HG03575 (cell line): ENCODE measurements at regions not wholly inside any gene's neighbourhood (a gene's known extent, or its start where the extent isn't known, plus 50 kb on each side); places are given as distances from the start of the nearest gene placed in this dataset.

Source experiments
- ATAC-seq: cut with Tn5 transposase; IDR thresholded peaks from one replicate; pipeline ENCODE4 v1.9.1; 2021; ENCODE audit not compliant: unreplicated experiment, insufficient number of reproducible peaks, low FRiP score; ENCODE audit errors: extremely low read depth

DNA sequence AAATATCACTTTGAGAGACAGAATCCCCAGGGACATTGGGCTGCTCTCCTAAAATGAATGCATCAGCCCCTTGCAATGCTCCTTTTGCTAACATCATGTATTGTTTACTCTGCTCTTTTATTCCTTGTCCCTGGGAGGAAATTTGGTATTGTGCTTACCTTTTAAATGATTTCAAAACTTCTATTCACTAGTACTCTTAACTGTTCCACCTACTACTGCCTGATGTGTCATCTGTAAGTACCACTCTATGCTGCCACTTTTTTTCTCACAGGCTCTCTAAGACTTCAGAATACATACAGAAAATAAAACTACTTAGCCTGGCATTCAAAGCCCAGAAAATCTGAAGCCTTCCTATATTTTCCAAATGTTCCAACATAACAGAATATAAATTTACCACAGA is 667.2 kb downstream of the BRINP1 start:
- ATAC-seq: no peak

DNA sequence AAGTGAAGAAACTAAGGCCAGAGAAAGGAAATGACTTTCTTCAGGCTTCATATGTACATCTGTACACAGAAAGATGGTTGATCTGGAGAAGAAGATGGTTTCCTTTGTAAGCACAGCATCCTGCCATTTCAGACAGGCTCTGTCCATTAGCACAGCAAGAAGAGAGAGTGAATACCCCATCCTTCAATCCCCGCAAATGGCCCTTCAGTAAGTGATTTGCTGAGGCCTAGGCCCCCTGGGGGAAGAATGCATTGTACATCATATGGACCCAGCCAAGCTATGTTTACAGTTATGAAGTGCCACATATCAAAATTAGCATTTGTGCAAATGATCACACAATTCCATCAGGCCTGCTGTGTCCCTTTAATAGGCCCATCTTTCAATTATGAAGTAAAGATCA is 657.4 kb downstream of the BRINP1 start:
- ATAC-seq: no peak

DNA sequence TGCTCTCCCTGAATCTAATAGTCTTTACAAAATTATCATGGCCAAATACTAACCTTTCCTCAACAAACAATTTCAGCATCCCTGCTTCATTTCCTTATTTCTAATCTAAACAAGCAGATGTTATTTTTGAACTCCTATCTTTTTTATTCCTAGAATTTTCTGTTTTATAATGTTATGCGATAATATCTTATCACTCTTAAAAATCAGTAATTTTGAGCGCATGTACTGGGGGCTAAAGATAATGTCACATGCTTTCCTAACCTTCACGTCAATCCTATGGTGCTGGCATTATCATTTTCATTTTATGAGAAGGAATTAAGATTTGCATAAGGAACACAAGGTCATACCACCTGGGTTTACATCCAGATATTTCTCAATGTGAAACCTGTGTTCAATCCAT is 648.0 kb downstream of the BRINP1 start:
- ATAC-seq: no peak

DNA sequence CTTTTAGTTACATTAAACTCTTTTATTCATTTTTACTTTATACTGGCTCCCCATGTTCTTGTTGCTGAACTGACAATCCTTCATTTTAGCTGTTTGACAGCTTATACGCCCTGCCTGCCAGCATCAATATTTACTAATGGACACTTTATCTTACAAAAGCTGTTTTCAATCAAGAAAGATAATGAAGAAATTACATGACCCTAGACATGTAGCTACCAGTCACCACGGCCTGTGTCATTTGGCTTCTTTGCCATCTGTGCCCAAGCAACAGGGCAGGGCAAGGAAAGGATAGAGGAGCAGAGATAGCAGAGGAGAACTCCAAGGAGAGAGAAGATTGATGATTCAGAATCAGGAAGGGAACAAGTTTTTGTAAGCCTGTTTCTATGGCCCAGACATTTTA is 647.3 kb downstream of the BRINP1 start:
- no peak for ATAC-seq

DNA sequence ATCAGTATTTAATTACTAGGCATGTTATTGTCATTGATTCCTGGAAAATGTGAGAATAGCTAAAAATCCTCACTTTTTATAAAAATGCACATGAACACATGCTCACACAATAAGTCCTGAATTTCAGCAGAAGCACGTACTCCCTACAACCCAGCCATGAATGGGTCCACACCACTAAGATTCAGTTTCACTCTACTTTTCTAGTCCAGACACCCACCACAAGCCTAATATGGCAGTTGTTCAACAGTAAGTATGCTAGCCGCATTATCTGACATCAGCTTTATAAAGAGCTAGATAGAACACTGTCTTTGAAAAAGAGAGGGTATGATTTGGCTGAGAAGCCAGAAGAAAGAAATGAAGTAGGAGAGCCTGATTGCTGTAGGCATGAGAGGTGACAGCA is 639.3 kb downstream of the BRINP1 start:
- ATAC-seq: no peak

DNA sequence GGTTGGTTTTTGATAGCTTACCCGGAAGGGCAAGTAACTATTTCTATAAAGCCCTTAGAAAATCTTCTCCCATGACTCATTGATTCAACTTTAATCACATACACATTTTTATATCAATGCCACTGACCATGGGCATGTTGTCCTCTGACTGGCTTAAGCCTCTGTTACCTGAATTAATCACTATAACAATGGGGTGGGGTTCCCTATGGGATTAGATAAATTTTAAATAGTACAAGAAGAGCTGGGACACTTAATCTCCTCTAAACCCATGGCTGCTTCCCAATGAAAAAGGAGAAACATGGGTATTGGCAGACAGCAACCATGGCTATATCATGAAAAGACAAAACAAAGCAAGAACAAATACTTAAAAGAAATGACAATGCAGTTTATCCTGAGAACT is 636.2 kb downstream of the BRINP1 start:
- no peak for ATAC-seq

GRCh38 chr9:118734696-118735095 is 634.5 kb downstream of the BRINP1 start:
- ATAC-seq: no peak

GRCh38 chr9:118736406-118736805 is 632.8 kb downstream of the BRINP1 start:
- no peak for ATAC-seq

DNA sequence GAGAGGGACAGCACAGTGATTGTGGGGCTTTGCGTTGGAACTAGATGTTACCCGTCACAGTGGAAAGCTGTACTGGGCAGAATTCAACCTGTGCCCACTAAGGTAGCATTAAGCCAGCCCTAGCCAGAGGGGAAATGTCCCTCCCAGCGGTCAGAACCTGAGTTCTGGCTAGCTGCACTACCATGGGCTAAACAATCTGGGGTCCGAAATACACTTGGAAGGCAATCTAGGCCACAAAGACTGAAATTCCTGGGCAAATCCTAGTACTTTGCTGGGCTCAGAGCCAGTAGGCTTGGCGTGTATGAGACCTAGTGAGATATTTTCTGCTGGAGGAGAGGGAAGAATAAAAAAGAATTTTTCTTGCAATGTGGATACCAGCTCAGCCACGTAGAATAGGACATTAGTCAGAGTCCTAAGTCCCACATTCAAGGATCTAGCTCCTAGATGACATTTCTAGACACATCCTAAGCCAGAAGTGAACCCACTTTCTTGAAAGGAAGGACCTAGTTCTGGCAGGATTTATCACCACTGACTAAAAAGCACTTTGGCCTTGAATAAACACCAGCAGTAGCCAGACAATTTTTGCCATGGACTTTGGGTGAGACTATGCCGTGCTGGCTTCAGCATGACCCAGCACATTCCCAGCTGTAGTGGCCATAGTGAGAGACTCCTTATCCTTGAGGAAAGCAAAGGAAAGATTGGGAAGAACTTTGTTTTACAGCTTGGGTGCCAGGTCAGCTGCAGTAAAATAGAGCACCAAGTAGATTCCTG is 618.0 kb downstream of the BRINP1 start:
- no peak for ATAC-seq

GRCh38 chr9:118751848-118752223 is 617.4 kb downstream of the BRINP1 start:
- no peak for ATAC-seq

GRCh38 chr9:118761016-118761790 is 608.0 kb downstream of the BRINP1 start:
- ATAC-seq: no peak

GRCh38 chr9:118767571-118767970 is 601.7 kb downstream of the BRINP1 start:
- no peak for ATAC-seq

DNA sequence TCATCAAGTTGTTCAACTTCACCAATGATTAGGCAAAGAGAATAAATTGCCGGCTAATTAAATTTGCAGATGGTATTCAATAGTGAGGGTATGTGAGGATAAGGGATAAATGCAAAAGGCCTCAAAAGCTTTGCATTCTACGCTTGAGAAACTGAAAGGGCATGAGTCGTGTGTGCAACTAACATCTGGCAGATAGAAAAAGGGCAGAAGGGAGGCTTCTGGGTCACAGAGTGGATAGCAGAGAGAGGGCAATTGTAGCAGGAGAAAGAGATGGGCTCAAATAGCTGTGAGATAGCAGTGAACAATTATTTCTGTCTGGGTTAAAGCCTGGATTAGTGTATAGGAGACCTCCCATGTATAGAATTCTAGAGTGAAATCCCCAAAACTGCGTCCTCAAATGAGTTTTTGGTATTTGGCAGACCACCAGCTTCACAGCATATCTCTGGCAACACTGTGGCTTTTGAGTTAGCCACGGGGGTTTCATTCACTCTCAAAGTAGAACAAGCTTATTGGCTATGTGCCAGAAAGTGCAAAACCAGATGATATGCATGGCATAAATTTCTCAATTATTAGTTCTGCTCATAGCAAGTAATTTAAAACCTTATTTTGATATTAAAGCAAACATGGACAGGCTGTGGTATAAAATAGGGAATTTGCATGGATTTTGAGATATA is 586.3 kb downstream of the BRINP1 start:
- no peak for ATAC-seq

- no peak for ATAC-seq
These were observed 585.2 kb downstream of the BRINP1 start for GRCh38 chr9:118784033-118784432.

GRCh38 chr9:118785456-118785855 is 583.8 kb downstream of the BRINP1 start:
- no peak for ATAC-seq

- ATAC-seq: no peak
These were observed 582.4 kb downstream of the BRINP1 start for GRCh38 chr9:118786877-118787276.

DNA sequence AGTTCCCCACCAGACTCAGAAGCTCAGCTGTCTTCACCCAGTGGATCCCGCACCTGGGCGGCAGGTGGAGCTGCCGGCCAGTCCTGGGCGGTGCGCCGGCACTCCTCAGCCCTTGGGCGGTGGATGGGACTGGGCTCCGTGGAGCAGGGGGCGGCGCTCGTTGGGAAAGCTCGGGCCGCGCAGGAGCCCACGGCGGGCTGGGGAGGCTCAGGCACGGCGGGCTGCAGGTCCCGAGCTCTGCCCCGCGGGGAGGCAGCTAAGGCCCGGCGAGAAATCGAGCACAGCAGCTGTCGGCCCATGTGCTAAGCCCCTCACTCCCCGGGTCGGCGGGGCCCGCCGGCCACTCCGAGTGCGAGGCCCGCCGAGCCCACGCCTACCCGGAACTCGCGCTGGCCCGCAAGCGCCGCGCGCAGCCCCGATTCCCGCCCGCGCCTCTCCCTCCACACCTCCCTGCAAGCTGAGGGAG is 560.0 kb downstream of the BRINP1 start:
- no peak for ATAC-seq

DNA sequence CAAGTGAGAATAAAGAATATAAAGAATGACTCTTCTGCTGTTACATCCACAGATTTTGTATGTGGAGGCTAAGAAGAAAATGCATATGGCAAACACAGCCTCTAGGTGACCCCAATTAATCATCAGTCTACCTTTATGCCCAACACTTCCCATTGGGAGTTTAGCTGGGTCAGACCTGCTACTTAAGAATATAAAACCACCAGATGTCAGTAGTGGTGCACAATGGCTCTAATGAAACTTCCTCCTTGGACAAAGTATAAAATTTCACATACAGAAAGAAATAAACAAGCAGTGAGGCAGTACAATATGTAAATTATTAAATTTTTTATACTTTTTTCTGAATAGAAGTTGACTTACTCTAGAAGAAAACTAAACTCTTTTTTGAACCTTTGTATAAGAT is 539.9 kb downstream of the BRINP1 start:
- ATAC-seq: no peak

DNA sequence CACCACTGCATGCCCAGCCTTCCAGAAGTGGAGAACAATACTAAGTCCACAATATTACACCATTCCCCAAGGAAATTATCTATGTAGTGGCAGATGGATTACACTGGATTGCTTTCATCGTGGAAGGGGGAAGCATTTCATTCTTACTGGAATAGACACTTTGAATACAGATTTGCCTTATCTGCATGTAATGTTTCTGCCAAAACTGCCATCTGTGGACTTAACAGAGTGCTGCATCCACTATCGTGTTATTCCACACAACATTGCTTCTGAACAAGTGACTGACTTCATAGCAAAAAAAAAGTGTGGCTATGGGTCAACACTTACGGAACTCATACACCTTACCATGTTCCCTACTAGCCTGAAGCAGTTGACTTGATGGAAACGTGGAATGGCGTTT is 536.9 kb downstream of the BRINP1 start:
- no peak for ATAC-seq

DNA sequence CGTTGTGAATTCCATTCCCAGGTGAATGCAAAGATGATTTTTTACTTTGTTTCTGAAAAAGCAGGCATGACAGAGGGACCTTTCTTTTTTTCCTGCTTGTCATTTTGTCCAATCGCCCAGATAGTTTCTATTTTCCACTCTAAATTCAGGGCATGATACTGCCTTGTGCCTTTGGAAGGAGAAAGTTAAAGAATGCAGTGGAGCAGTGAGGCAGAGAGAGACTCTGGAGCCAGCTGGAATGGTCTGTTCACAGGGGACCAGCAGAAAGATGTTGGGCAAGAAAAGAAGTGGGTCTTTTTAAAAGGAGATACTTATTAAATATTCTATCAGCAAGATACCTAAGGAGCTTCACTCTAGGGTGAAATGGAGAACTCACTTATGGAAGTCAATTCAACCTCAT is 532.3 kb downstream of the BRINP1 start:
- ATAC-seq: no peak
